HG03196 (cell line): ENCODE measurements at regions not wholly inside any gene's neighbourhood (a gene's known extent, or its start where the extent isn't known, plus 50 kb on each side); places are given as distances from the start of the nearest gene placed in this dataset.
"Not testable (repeated sequence)": the region's sequence is repeated elsewhere in the genome, so short reads cannot be mapped to it uniquely, and the experiment has no call there.

Source experiments
- ATAC-seq: cut with Tn5 transposase; IDR thresholded peaks from one replicate; pipeline ENCODE4 v1.9.1; 2021; ENCODE audit not compliant: unreplicated experiment

- not testable (repeated sequence) for ATAC-seq
Observed at GRCh38 chr9:103611950-103612349, 482.2 kb upstream of the SMC2 start.

GRCh38 chr9:103615994-103616393, 478.1 kb upstream of the SMC2 start:
- ATAC-seq: no peak

DNA sequence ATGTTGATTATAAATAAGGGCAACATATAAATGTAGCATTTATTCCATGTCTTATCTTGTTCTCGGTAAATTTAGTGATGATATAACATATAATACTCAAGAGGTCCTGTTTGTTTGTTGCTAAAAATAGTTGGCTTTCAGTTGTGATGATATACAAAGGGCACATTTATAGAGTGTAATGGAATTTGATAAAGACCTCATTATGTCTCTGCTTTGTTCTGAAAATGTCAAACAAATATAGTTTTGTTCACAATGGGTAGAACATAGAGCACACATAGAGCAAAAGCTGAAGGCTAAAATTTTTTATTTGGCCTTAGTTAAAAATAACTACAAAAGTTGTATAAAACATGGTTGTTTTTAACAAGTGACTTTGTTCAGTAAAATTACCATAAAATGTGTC, 477.1 kb upstream of the SMC2 start:
- ATAC-seq: no peak

DNA sequence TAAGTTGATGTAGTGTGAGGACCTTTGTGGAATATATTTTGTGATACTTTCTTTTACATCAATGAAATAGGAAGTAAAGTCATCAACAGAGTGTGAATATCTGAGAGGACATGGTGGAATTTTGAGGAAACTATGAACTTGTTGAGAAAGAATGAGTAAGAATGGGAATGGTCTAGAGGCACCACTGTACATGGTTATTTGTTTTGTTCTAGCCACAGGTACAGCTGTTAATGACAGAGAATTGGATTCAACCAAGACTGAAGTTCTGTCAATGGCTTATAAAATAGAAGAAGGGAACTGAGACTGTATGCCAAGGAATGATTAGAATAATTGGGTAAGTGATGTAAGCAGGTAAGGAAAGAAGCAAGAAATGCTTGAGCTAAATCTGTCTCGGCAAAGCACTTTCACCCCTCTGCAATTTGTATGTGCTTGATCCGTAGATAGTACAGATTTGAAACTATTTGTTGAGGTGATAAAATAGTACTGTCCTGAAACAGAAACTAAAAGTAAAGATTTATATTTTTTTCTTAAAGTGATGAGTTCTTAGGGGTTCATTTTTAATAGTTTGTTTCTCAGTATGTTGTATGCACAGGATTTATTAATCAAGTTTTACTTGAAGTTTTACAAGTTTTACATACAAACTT, 468.8 kb upstream of the SMC2 start:
- no peak for ATAC-seq

- no peak for ATAC-seq
Observed at GRCh38 chr9:103627731-103628130, 466.4 kb upstream of the SMC2 start.

GRCh38 chr9:103649086-103649485, 445.0 kb upstream of the SMC2 start:
- no peak for ATAC-seq

DNA sequence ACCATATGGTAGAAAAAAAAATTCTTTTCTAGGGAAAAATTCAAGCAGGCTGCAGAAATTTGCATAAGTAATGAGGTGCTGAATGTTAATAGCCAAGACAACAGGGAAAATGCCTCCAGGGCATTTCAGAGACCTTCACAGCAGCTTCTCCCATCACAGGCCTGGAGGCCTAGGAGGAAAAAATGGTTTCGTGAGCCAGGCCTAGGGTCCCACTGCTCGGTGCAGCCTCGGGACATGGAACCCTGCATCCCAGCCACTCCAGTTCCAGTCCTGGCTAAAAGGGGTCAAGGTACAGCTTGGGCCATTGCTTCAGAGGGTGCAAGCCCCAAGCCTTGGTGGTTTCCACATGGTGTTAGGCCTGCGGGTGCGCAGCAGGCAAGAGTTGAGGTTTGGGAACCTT, 436.0 kb upstream of the SMC2 start:
- ATAC-seq: no peak

DNA sequence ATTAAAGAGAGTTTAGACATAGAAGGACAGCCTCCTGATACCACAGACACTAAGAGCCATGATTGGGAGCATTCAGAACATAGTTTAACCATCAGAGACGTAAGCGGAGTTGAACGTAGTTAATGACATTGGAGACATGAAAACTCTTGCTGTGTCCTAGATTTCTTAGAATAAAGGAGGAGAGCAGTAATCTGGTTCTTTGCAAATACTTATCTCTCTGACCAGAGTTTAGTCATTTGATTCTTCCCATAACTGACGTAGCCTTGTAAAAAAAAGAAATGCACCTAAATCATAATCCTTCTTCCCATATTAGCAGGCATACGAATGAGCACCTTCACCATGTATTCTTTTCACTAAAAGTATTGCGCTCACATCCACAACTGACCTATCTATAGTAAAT, 433.3 kb upstream of the SMC2 start:
- no peak for ATAC-seq

DNA sequence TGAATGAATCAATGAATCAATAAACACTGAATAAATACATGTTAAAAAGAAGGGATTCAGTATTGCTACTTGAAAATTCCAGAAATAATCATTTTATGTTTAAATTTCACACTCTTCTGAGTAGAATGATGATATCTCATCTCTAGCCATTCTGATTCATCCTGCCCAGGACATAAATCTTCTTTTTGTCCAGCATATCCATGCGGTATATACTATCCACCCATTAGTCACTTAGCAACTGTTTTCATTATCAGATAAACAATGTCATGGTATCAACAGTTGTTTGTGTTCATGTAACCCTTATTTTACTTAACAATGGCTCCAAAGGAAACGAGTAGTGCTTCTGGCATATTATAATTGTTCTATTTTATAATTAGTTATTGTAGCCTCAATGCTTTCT, 432.4 kb upstream of the SMC2 start:
- ATAC-seq: no peak

- ATAC-seq: no peak
Observed at GRCh38 chr9:103669296-103669695, 424.8 kb upstream of the SMC2 start.

- no peak for ATAC-seq
Observed at GRCh38 chr9:103674271-103674670, 419.8 kb upstream of the SMC2 start.

- no peak for ATAC-seq
Observed at GRCh38 chr9:103680581-103680980, 413.5 kb upstream of the SMC2 start.

DNA sequence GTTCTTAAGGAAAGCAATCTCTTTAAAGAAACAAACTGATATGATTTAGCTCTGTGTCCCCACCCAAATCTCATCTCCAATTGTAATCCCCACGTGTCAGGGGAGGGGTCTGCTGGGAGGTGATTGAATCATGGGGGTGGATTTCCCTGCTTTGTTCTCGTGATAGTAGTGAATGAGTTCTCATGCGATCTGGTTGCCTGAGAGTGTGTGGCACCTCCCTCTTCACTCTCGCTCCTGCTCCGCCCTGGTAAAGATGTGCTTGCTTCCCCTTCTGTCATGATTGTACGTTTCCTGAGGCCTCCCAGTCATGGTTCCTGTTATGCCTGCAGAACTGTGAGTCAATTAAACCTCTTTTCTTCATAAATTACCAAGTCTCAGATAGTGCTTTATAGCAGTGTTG, 412.7 kb upstream of the SMC2 start:
- ATAC-seq: no peak

GRCh38 chr9:103700195-103700962, 393.7 kb upstream of the SMC2 start:
- no peak for ATAC-seq

GRCh38 chr9:103702572-103702971, 391.5 kb upstream of the SMC2 start:
- ATAC-seq: no peak

- no peak for ATAC-seq
Observed at GRCh38 chr9:103707181-103707580, 386.9 kb upstream of the SMC2 start.

DNA sequence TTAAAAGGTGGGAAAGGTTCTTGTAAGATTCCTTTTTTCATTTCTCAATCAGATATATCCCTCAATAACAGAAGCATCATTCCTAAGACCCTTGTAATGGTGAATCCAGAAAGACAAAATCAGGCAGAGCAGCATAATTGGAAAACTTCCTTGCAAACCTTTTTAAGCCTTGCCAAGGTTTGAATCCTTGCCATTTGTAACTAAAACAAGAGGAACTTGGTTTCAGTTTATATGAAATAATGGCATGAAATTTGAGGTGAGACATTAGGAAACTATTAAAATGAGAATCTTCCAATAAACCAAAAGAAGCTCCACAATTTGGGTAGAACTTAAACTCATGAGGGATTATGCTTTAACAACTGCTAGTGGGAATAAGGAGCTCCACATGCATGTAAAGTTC, 384.7 kb upstream of the SMC2 start:
- ATAC-seq: no peak

DNA sequence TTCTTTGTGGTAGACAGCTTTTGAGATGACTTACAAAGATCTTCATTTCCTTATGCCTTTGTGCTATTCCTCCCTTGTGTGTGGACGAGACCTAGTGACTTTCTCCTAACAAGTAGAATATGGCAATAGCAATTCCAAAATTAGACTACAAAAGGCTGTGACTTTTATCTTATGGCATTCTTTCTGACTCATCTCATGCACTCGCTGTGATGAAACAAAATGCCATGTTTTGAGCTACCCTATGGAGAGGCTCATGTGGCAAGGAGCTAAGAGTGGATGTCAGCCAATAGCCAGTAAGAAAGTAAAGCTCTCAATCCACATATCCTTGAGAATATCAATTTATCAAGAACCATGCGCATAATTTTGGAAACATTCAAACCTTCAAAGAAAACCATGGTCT, 380.5 kb upstream of the SMC2 start:
- no peak for ATAC-seq

DNA sequence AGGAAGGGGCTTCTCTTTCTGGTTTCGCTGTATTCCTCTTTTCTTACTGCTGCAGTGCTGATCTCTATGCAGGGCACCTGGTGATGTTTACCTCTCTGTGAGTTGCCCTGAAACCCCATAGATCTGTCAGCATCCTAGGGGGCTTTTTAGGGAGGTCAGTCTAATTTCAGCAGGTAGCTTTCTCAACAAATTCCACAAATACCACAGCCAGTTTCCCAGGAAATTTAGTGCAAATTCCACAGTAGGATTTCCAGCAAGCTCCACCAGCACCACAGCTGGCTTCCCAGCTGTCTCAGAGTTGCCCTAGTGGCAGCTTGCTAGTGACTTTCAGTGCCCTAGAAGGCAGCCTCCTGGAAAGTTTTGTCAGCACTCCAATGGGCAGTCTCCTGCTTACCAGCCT, 379.1 kb upstream of the SMC2 start:
- no peak for ATAC-seq

DNA sequence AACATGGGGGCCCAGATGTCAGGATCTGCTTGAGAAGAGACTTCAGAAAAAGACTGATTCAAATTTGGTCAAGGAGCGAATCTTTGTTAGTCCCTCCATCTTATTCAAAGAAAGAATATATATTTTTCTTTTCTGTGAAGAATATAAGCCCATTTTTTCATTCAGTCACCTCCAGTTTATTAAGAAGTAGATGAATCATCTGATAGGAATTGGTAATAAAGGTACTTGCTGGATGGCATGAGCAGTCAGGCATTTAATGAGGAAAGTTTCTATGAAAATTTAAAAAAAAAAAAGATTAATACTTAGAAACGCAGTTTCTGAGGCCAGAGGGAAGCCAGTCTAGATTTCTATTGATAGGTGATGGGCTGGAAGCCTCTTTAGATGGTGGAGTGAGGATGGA, 373.1 kb upstream of the SMC2 start:
- no peak for ATAC-seq

DNA sequence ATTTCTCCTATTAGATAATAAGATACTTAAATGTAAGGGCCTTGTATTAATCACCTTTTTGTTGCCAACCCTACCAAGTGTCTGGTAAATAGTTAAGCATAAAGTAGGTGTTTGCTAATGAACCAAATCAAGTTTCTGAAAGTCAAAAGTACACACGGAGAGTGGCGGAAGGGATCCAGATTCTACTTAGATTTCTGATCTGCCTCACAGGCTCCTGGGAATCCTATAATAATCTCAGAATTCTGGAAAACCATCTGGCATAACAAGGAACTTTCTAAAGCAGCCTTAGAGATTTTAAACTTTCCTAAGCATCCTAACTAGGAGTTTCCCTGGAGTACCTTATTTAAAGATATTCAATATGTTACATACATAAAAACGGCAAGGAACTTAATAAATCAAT, 363.2 kb upstream of the SMC2 start:
- no peak for ATAC-seq

- no peak for ATAC-seq
Observed at GRCh38 chr9:103731541-103731940, 362.6 kb upstream of the SMC2 start.

- ATAC-seq: no peak
Observed at GRCh38 chr9:103734471-103734870, 359.6 kb upstream of the SMC2 start.
